ENCODE measurements at regions not wholly inside any gene's neighbourhood (a gene's known extent, or its start where the extent isn't known, plus 50 kb on each side); places are given as distances from the start of the nearest gene placed in this dataset.

GRCh38 chr20:7622399-7622961 is 317.8 kb downstream of the HAO1 start:
- TF ChIP-seq POLR2A (IDR thresholded peaks at IDR 0.05; ENCODE audit: low read depth, low read length) (no peak), POLR2AphosphoS5 (IDR thresholded peaks at IDR 0.05; ENCODE audit: low read depth, low read length) (no peak)

Measured in GM12891 (cell line).